ENCODE measurements at regions not wholly inside any gene's neighbourhood (a gene's known extent, or its start where the extent isn't known, plus 50 kb on each side); places are given as distances from the start of the nearest gene placed in this dataset.

- no peaks in the 10 kb centered on the region for H3K79me2 ChIP-seq (ENCODE audit: low read length)
- H3K9me2 ChIP-seq (replicated peaks; ENCODE audit: insufficient read depth, low read length): no peaks in the 10 kb centered on the region
- DNase-seq: peak; percentile 25
- no peak overlapping the region for H2AFZ ChIP-seq (ENCODE audit: low read length)
- H4K20me1 ChIP-seq (ENCODE audit: insufficient read depth, low read length): no peaks in the 10 kb centered on the region
- TF ChIP-seq CTCF (IDR thresholded peaks at IDR 0.05; ENCODE audit: low read length) (no peak), EZH2phosphoT487 (IDR thresholded peaks at IDR 0.05; ENCODE audit: low read length) (no peak)
- H3K4me3 ChIP-seq (ENCODE audit: low read length): no peak overlapping the region
- no peak overlapping the region for H3K27ac ChIP-seq (ENCODE audit: low read length)
- H3K36me3 ChIP-seq (replicated peaks; ENCODE audit: insufficient read depth, low read length): no peaks in the 10 kb centered on the region
- no peaks in the 10 kb centered on the region for H3K9me3 ChIP-seq (replicated peaks; ENCODE audit: insufficient read depth, low read length)
- peaks cover 3% of the 10 kb centered on the region for H3K4me1 ChIP-seq (ENCODE audit: low read length)
- H3K27me3 ChIP-seq (replicated peaks; ENCODE audit: insufficient read depth, low read length): no peaks in the 10 kb centered on the region
- no peaks in the 10 kb centered on the region for H3F3A ChIP-seq (ENCODE audit: insufficient read depth, low read length)
- H3K9ac ChIP-seq (ENCODE audit: low read length): no peak overlapping the region
- 0 out of 2 replicates have a peak overlapping the region, but pooled peaks have one; percentile 3 for H3K4me2 ChIP-seq (ENCODE audit: low read depth, low read length)
Measured at GRCh38 chr9:106072421-106072820, 378.1 kb downstream of the TMEM38B start.

- H4K20me1 ChIP-seq (ENCODE audit: insufficient read depth, low read length): no peaks in the 10 kb centered on the region
- H3K4me1 ChIP-seq (ENCODE audit: low read length): peaks cover 3% of the 10 kb centered on the region
- H3K27me3 ChIP-seq (replicated peaks; ENCODE audit: insufficient read depth, low read length): no peaks in the 10 kb centered on the region
- H3K79me2 ChIP-seq (ENCODE audit: low read length): no peaks in the 10 kb centered on the region
- TF ChIP-seq EZH2phosphoT487 (IDR thresholded peaks at IDR 0.05; ENCODE audit: low read length) (no peak), CTCF (IDR thresholded peaks at IDR 0.05; ENCODE audit: low read length) (no peak), EZH2 (optimal IDR thresholded peaks at IDR 0.05; ENCODE audit: low read depth, low read length) (no peak)
- no peaks in the 10 kb centered on the region for H3K9me3 ChIP-seq (replicated peaks; ENCODE audit: insufficient read depth, low read length)
- H3K36me3 ChIP-seq (replicated peaks; ENCODE audit: insufficient read depth, low read length): no peaks in the 10 kb centered on the region
- H3K9me2 ChIP-seq (replicated peaks; ENCODE audit: insufficient read depth, low read length): no peaks in the 10 kb centered on the region
- no peak for DNase-seq
- H2AFZ ChIP-seq (ENCODE audit: low read length): no peak overlapping the region
- H3K4me2 ChIP-seq (ENCODE audit: low read depth, low read length): no peak overlapping the region
- H3F3A ChIP-seq (ENCODE audit: insufficient read depth, low read length): no peaks in the 10 kb centered on the region
- H3K9ac ChIP-seq (ENCODE audit: low read length): no peak overlapping the region
- H3K27ac ChIP-seq (ENCODE audit: low read length): no peak overlapping the region
- no peak overlapping the region for H3K4me3 ChIP-seq (ENCODE audit: low read length)
Measured at GRCh38 chr9:106074006-106074405, 379.7 kb downstream of the TMEM38B start.

- no peaks in the 10 kb centered on the region for H3K79me2 ChIP-seq (ENCODE audit: low read length)
- H3F3A ChIP-seq (ENCODE audit: insufficient read depth, low read length): no peaks in the 10 kb centered on the region
- TF ChIP-seq EZH2phosphoT487 (IDR thresholded peaks at IDR 0.05; ENCODE audit: low read length): no peak
- H3K4me2 ChIP-seq (ENCODE audit: low read depth, low read length): no peak overlapping the region
- H3K4me3 ChIP-seq (ENCODE audit: low read length): no peak overlapping the region
- no peak for DNase-seq
- H3K27ac ChIP-seq (ENCODE audit: low read length): no peak overlapping the region
- no peaks in the 10 kb centered on the region for H3K27me3 ChIP-seq (replicated peaks; ENCODE audit: insufficient read depth, low read length)
- no peaks in the 10 kb centered on the region for H3K9me3 ChIP-seq (replicated peaks; ENCODE audit: insufficient read depth, low read length)
- H3K9ac ChIP-seq (ENCODE audit: low read length): no peak overlapping the region
- H3K9me2 ChIP-seq (replicated peaks; ENCODE audit: insufficient read depth, low read length): no peaks in the 10 kb centered on the region
- no peak overlapping the region for H2AFZ ChIP-seq (ENCODE audit: low read length)
- no peaks in the 10 kb centered on the region for H3K36me3 ChIP-seq (replicated peaks; ENCODE audit: insufficient read depth, low read length)
- no peaks in the 10 kb centered on the region for H4K20me1 ChIP-seq (ENCODE audit: insufficient read depth, low read length)
- peaks cover 3% of the 10 kb centered on the region for H3K4me1 ChIP-seq (ENCODE audit: low read length)
Measured at GRCh38 chr9:106075236-106075959, 381.1 kb downstream of the TMEM38B start.

- no peak overlapping the region for H3K4me3 ChIP-seq (ENCODE audit: low read length)
- H3K27me3 ChIP-seq (replicated peaks; ENCODE audit: insufficient read depth, low read length): no peaks in the 10 kb centered on the region
- no peaks in the 10 kb centered on the region for H3K79me2 ChIP-seq (ENCODE audit: low read length)
- H3F3A ChIP-seq (ENCODE audit: insufficient read depth, low read length): no peaks in the 10 kb centered on the region
- TF ChIP-seq EZH2phosphoT487 (IDR thresholded peaks at IDR 0.05; ENCODE audit: low read length): no peak
- no peak for TF ChIP-seq CTCF (IDR thresholded peaks at IDR 0.05; ENCODE audit: low read length)
- TF ChIP-seq EZH2 (optimal IDR thresholded peaks at IDR 0.05; ENCODE audit: low read depth, low read length): no peak
- no peaks in the 10 kb centered on the region for H3K9me2 ChIP-seq (replicated peaks; ENCODE audit: insufficient read depth, low read length)
- H3K27ac ChIP-seq (ENCODE audit: low read length): no peak overlapping the region
- no peaks in the 10 kb centered on the region for H3K9me3 ChIP-seq (replicated peaks; ENCODE audit: insufficient read depth, low read length)
- H3K9ac ChIP-seq (ENCODE audit: low read length): no peak overlapping the region
- H4K20me1 ChIP-seq (ENCODE audit: insufficient read depth, low read length): no peaks in the 10 kb centered on the region
- no peak overlapping the region for H3K4me2 ChIP-seq (ENCODE audit: low read depth, low read length)
- peaks cover 3% of the 10 kb centered on the region for H3K4me1 ChIP-seq (ENCODE audit: low read length)
- no peaks in the 10 kb centered on the region for H3K36me3 ChIP-seq (replicated peaks; ENCODE audit: insufficient read depth, low read length)
- DNase-seq: no peak
- H2AFZ ChIP-seq (ENCODE audit: low read length): no peak overlapping the region
Measured at GRCh38 chr9:106075960-106076327, 381.6 kb downstream of the TMEM38B start.

Data from MM.1S (cell line).